GM19193 (cell line): ENCODE measurements at regions not wholly inside any gene's neighbourhood (a gene's known extent, or its start where the extent isn't known, plus 50 kb on each side); places are given as distances from the start of the nearest gene placed in this dataset.

Experiments used
- POLR2A ChIP-seq: IDR thresholded peaks from 4 replicates; pipeline ENCODE4 v1.6.1; 2011; ENCODE audit not compliant: insufficient read depth, insufficient read length; ENCODE audit errors: extremely low read depth

- no peak for TF ChIP-seq POLR2A
Observed at GRCh38 chr3:106004137-106004681, 135.4 kb upstream of the CBLB start.

- no peak for TF ChIP-seq POLR2A
Observed at GRCh38 chr3:106004826-106005225, 136.0 kb upstream of the CBLB start.

GRCh38 chr3:106006001-106006400, 137.2 kb upstream of the CBLB start:
- TF ChIP-seq POLR2A: no peak

- no peak for TF ChIP-seq POLR2A
Observed at GRCh38 chr3:106006571-106006970, 137.8 kb upstream of the CBLB start.

GRCh38 chr3:106007512-106007911, 138.7 kb upstream of the CBLB start:
- no peak for TF ChIP-seq POLR2A

GRCh38 chr3:106008766-106009165, 140.0 kb upstream of the CBLB start:
- TF ChIP-seq POLR2A: no peak

GRCh38 chr3:106010829-106011228, 142.0 kb upstream of the CBLB start:
- no peak for TF ChIP-seq POLR2A

GRCh38 chr3:106013971-106014370, 145.2 kb upstream of the CBLB start:
- no peak for TF ChIP-seq POLR2A

- TF ChIP-seq POLR2A: no peak
Observed at GRCh38 chr3:106014518-106014917, 145.7 kb upstream of the CBLB start.

GRCh38 chr3:106014971-106015370, 146.2 kb upstream of the CBLB start:
- TF ChIP-seq POLR2A: no peak

GRCh38 chr3:106018102-106018501, 149.3 kb upstream of the CBLB start:
- no peak for TF ChIP-seq POLR2A

- no peak for TF ChIP-seq POLR2A
Observed at GRCh38 chr3:106018929-106019550, 150.2 kb upstream of the CBLB start.

GRCh38 chr3:106022913-106023312, 154.1 kb upstream of the CBLB start:
- no peak for TF ChIP-seq POLR2A

GRCh38 chr3:106025151-106025722, 156.4 kb upstream of the CBLB start:
- no peak for TF ChIP-seq POLR2A

GRCh38 chr3:106029954-106030626, 161.3 kb upstream of the CBLB start:
- no peak for TF ChIP-seq POLR2A

- no peak for TF ChIP-seq POLR2A
Observed at GRCh38 chr3:106030627-106030963, 161.8 kb upstream of the CBLB start.
